Neural cell (in vitro differentiated cells): ENCODE measurements at regions not wholly inside any gene's neighbourhood (a gene's known extent, or its start where the extent isn't known, plus 50 kb on each side); places are given as distances from the start of the nearest gene placed in this dataset.
"Not testable (repeated sequence)": the region's sequence is repeated elsewhere in the genome, so short reads cannot be mapped to it uniquely, and the experiment has no call there.

ENCODE experiments used
- H2AFZ ChIP-seq: fragments of 200-600, 300-800 bp; sonication (generic), shearing (Covaris generic); 2 replicates; pipeline ENCODE4 v1.6.0; 2014; ENCODE audit warnings: low read depth, mild to moderate bottlenecking, antibody characterized with exemption, low read length, moderate library complexity
- H3F3A ChIP-seq: fragments of 200-600 bp; shearing (Covaris generic); 2 replicates; pipeline ENCODE4 v1.6.1; 2016; ENCODE audit warnings: mild to moderate bottlenecking, moderate library complexity, mixed read lengths, antibody characterized with exemption, low read length; ENCODE audit not compliant: insufficient read depth, poor library complexity, severe bottlenecking
- H3K27ac ChIP-seq: fragments of 200-600, 300-800 bp; sonication (generic), shearing (Covaris generic); 2 replicates; pipeline ENCODE4 v1.5.1; 2014; ENCODE audit warnings: mild to moderate bottlenecking, low read length, moderate library complexity
- H3K27me3 ChIP-seq: fragments of 300-800, 200-600 bp; sonication (generic), shearing (Covaris generic); 2 replicates; pipeline ENCODE4 v1.6.0; 2014; ENCODE audit warnings: mild to moderate bottlenecking, low read depth, low read length, moderate library complexity; ENCODE audit not compliant: insufficient read depth
- H3K36me3 ChIP-seq: fragments of 300-800, 200-600 bp; sonication (generic), shearing (Covaris generic); 2 replicates; pipeline ENCODE4 v1.5.1; 2014; ENCODE audit warnings: mild to moderate bottlenecking, antibody characterized with exemption, low read length, moderate library complexity; ENCODE audit not compliant: insufficient read depth
- H3K4me2 ChIP-seq: fragments of 300-800, 200-600 bp; sonication (generic), shearing (Covaris generic); 2 replicates; pipeline ENCODE4 v1.6.0; 2014; ENCODE audit warnings: mild to moderate bottlenecking, low read length
- H3K4me3 ChIP-seq: fragments of 300-800, 200-600 bp; sonication (generic), shearing (Covaris generic); 2 replicates; pipeline ENCODE4 v1.5.1; 2014; ENCODE audit warnings: mild to moderate bottlenecking, low read length, moderate library complexity
- H3K79me2 ChIP-seq: fragments of 200-600 bp; shearing (Covaris generic); replicated peaks from 2 replicates; pipeline ENCODE4 v1.6.0; 2014; ENCODE audit warnings: mild to moderate bottlenecking, low read length, moderate library complexity; ENCODE audit not compliant: insufficient read depth
- H3K9ac ChIP-seq: fragments of 300-800, 200-600 bp; sonication (generic), shearing (Covaris generic); 2 replicates; pipeline ENCODE4 v1.6.1; 2016; ENCODE audit warnings: mild to moderate bottlenecking, low read length, mixed read lengths
- H3K9me2 ChIP-seq: fragments of 200-600 bp; shearing (Covaris generic); 2 replicates; pipeline ENCODE4 v1.6.1; 2016; ENCODE audit warnings: mild to moderate bottlenecking, low read length, mixed read lengths; ENCODE audit not compliant: insufficient read depth
- H3K9me3 ChIP-seq: fragments of 200-600, 300-800 bp; sonication (generic), shearing (Covaris generic); 2 replicates; pipeline ENCODE4 v1.6.1; 2016; ENCODE audit warnings: mild to moderate bottlenecking, mixed run types, low read length, moderate library complexity, mixed read lengths
- H4K20me1 ChIP-seq: fragments of 200-600 bp; shearing (Covaris generic); 2 replicates; pipeline ENCODE4 v1.6.1; 2016; ENCODE audit warnings: mild to moderate bottlenecking, mixed run types; ENCODE audit not compliant: insufficient read depth
- EP300 ChIP-seq: fragments of 450-650 bp; conservative IDR thresholded peaks from 2 replicates; pipeline ENCODE4 v1.6.1; 2014; ENCODE audit warnings: antibody characterized with exemption, mild to moderate bottlenecking, moderate library complexity; ENCODE audit not compliant: poor library complexity, severe bottlenecking
- EZH2 ChIP-seq: fragments of 200-600, 300-800 bp; shearing (Covaris generic), sonication (generic); IDR thresholded peaks from 2 replicates; pipeline ENCODE4 v1.6.1; 2014; ENCODE audit warnings: antibody characterized with exemption, low read length, borderline replicate concordance, mild to moderate bottlenecking; ENCODE audit not compliant: insufficient read depth, poor library complexity, severe bottlenecking
- MXI1 ChIP-seq: fragments of 450-650 bp; conservative IDR thresholded peaks from 2 replicates; pipeline ENCODE4 v1.6.1; 2014; ENCODE audit warnings: antibody characterized with exemption, mild to moderate bottlenecking; ENCODE audit not compliant: poor library complexity, severe bottlenecking
- POLR2AphosphoS5 ChIP-seq: IDR thresholded peaks from 2 replicates; pipeline ENCODE4 v1.6.1; 2012
- RAD21 ChIP-seq: fragments of 450-650 bp; conservative IDR thresholded peaks from 2 replicates; pipeline ENCODE4 v1.6.1; 2014; ENCODE audit warnings: antibody characterized with exemption, mild to moderate bottlenecking, moderate library complexity
- SMC3 ChIP-seq: fragments of 450-650 bp; conservative IDR thresholded peaks from 2 replicates; pipeline ENCODE4 v1.6.1; 2014; ENCODE audit warnings: antibody characterized with exemption, mild to moderate bottlenecking, moderate library complexity; ENCODE audit not compliant: poor library complexity
- TAF1 ChIP-seq: IDR thresholded peaks from 2 replicates; pipeline ENCODE4 v1.6.1; 2012; ENCODE audit warnings: low read depth
- TF ChIP-seq, protein P1 (sequence below): fragments of 450-650 bp; IDR thresholded peaks from 2 replicates; pipeline ENCODE4 v1.5.1; 2014; ENCODE audit warnings: antibody characterized with exemption, mild to moderate bottlenecking, moderate library complexity; ENCODE audit not compliant: poor library complexity, severe bottlenecking
- TF ChIP-seq, protein P2 (sequence below): IDR thresholded peaks from 2 replicates; pipeline ENCODE4 v1.6.1; 2012; ENCODE audit warnings: borderline replicate concordance

- not testable (repeated sequence) for H4K20me1 ChIP-seq, H3K27me3 ChIP-seq, H2AFZ ChIP-seq
Measured at GRCh38 chr2:150667039-150667438, 179.6 kb upstream of the RND3 start.

GRCh38 chr2:150663143-150663542, 175.7 kb upstream of the RND3 start:
- Histone ChIP-seq H3K4me2 (no peak overlapping the region), H2AFZ (no peak overlapping the region), H3K9me3 (no peaks in the 10 kb centered on the region), H3K9ac (no peak overlapping the region), H3F3A (no peaks in the 10 kb centered on the region), H4K20me1 (no peaks in the 10 kb centered on the region), H3K79me2 (no peaks in the 10 kb centered on the region), H3K27ac (no peak overlapping the region), H3K36me3 (no peaks in the 10 kb centered on the region), H3K4me3 (no peak overlapping the region), H3K27me3 (no peaks in the 10 kb centered on the region), H3K9me2 (no peaks in the 10 kb centered on the region)
- no peak for TF ChIP-seq EZH2
- TF ChIP-seq, protein P1, sequence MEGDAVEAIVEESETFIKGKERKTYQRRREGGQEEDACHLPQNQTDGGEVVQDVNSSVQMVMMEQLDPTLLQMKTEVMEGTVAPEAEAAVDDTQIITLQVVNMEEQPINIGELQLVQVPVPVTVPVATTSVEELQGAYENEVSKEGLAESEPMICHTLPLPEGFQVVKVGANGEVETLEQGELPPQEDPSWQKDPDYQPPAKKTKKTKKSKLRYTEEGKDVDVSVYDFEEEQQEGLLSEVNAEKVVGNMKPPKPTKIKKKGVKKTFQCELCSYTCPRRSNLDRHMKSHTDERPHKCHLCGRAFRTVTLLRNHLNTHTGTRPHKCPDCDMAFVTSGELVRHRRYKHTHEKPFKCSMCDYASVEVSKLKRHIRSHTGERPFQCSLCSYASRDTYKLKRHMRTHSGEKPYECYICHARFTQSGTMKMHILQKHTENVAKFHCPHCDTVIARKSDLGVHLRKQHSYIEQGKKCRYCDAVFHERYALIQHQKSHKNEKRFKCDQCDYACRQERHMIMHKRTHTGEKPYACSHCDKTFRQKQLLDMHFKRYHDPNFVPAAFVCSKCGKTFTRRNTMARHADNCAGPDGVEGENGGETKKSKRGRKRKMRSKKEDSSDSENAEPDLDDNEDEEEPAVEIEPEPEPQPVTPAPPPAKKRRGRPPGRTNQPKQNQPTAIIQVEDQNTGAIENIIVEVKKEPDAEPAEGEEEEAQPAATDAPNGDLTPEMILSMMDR, result no peak
- TF ChIP-seq EP300, result no peak
- TF ChIP-seq POLR2AphosphoS5, result no peak
- TF ChIP-seq SMC3, result no peak
- TF ChIP-seq TAF1, result no peak
- TF ChIP-seq, protein P2, sequence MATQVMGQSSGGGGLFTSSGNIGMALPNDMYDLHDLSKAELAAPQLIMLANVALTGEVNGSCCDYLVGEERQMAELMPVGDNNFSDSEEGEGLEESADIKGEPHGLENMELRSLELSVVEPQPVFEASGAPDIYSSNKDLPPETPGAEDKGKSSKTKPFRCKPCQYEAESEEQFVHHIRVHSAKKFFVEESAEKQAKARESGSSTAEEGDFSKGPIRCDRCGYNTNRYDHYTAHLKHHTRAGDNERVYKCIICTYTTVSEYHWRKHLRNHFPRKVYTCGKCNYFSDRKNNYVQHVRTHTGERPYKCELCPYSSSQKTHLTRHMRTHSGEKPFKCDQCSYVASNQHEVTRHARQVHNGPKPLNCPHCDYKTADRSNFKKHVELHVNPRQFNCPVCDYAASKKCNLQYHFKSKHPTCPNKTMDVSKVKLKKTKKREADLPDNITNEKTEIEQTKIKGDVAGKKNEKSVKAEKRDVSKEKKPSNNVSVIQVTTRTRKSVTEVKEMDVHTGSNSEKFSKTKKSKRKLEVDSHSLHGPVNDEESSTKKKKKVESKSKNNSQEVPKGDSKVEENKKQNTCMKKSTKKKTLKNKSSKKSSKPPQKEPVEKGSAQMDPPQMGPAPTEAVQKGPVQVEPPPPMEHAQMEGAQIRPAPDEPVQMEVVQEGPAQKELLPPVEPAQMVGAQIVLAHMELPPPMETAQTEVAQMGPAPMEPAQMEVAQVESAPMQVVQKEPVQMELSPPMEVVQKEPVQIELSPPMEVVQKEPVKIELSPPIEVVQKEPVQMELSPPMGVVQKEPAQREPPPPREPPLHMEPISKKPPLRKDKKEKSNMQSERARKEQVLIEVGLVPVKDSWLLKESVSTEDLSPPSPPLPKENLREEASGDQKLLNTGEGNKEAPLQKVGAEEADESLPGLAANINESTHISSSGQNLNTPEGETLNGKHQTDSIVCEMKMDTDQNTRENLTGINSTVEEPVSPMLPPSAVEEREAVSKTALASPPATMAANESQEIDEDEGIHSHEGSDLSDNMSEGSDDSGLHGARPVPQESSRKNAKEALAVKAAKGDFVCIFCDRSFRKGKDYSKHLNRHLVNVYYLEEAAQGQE, result no peak
- no peak for TF ChIP-seq RAD21
- no peak for TF ChIP-seq MXI1

More at GRCh38 chr2:150667039-150667438, 179.6 kb upstream of the RND3 start:
- not testable (repeated sequence) for H3K9me3 ChIP-seq, H3K36me3 ChIP-seq, H3K4me2 ChIP-seq, H3F3A ChIP-seq, H3K9me2 ChIP-seq, H3K9ac ChIP-seq, H3K27ac ChIP-seq, H3K79me2 ChIP-seq, H3K4me3 ChIP-seq

GRCh38 chr2:150656002-150656401, 168.5 kb upstream of the RND3 start:
- no peak overlapping the region for H3K4me2 ChIP-seq
- H3K36me3 ChIP-seq, result no peaks in the 10 kb centered on the region
- H4K20me1 ChIP-seq, result no peaks in the 10 kb centered on the region
- no peaks in the 10 kb centered on the region for H3K79me2 ChIP-seq
- no peaks in the 10 kb centered on the region for H3K27me3 ChIP-seq
- no peak overlapping the region for H3K9ac ChIP-seq
- H3F3A ChIP-seq, result no peaks in the 10 kb centered on the region
- TF ChIP-seq, protein P1, result no peak
- TF ChIP-seq POLR2AphosphoS5 (no peak), EP300 (no peak), MXI1 (no peak), TAF1 (no peak), EZH2 (no peak), SMC3 (no peak), RAD21 (no peak)
- TF ChIP-seq, protein P2, result no peak
- H2AFZ ChIP-seq, result no peak overlapping the region
- no peak overlapping the region for H3K4me3 ChIP-seq
- H3K9me2 ChIP-seq, result no peaks in the 10 kb centered on the region
- no peak overlapping the region for H3K27ac ChIP-seq
- H3K9me3 ChIP-seq, result no peaks in the 10 kb centered on the region
